ENCODE measurements at regions not wholly inside any gene's neighbourhood (a gene's known extent, or its start where the extent isn't known, plus 50 kb on each side); places are given as distances from the start of the nearest gene placed in this dataset.
A peak's percentile ranks its signal among the peaks of the same experiment; 100 is the strongest.

GRCh38 chr22:49056301-49056700, 771.4 kb downstream of the BRD1 start:
- no peaks in the 10 kb centered on the region for H3K27me3 ChIP-seq (replicated peaks; ENCODE audit: insufficient read depth)
- H3K9me3 ChIP-seq = no peaks in the 10 kb centered on the region
- no peak for ATAC-seq (ENCODE audit: insufficient number of reproducible peaks, low FRiP score, low read depth)
- H3K4me3 ChIP-seq = no peak overlapping the region
- no peaks in the 10 kb centered on the region for H3K36me3 ChIP-seq
- no peak for DNase-seq (ENCODE audit: low spot score)
- TF ChIP-seq, protein P1, sequence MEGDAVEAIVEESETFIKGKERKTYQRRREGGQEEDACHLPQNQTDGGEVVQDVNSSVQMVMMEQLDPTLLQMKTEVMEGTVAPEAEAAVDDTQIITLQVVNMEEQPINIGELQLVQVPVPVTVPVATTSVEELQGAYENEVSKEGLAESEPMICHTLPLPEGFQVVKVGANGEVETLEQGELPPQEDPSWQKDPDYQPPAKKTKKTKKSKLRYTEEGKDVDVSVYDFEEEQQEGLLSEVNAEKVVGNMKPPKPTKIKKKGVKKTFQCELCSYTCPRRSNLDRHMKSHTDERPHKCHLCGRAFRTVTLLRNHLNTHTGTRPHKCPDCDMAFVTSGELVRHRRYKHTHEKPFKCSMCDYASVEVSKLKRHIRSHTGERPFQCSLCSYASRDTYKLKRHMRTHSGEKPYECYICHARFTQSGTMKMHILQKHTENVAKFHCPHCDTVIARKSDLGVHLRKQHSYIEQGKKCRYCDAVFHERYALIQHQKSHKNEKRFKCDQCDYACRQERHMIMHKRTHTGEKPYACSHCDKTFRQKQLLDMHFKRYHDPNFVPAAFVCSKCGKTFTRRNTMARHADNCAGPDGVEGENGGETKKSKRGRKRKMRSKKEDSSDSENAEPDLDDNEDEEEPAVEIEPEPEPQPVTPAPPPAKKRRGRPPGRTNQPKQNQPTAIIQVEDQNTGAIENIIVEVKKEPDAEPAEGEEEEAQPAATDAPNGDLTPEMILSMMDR (IDR thresholded peaks at IDR 0.05) = no peak
- no peak overlapping the region for H3K27ac ChIP-seq
- no peaks in the 10 kb centered on the region for H3K4me1 ChIP-seq (ENCODE audit: control insufficient read depth in 1 of 2, low read depth in 2 of 2)

- Histone ChIP-seq H3K4me1 (ENCODE audit: control insufficient read depth in 1 of 2, low read depth in 2 of 2) (no peaks in the 10 kb centered on the region), H3K36me3 (no peaks in the 10 kb centered on the region), H3K4me3 (no peak overlapping the region), H3K27me3 (replicated peaks; ENCODE audit: insufficient read depth) (no peaks in the 10 kb centered on the region), H3K9me3 (no peaks in the 10 kb centered on the region), H3K27ac (no peak overlapping the region)
- TF ChIP-seq, protein P1 (IDR thresholded peaks at IDR 0.05) = no peak
- no peak for DNase-seq (ENCODE audit: low spot score)
- ATAC-seq (ENCODE audit: insufficient number of reproducible peaks, low FRiP score, low read depth) = no peak
Observed at GRCh38 chr22:49055406-49055805, 772.3 kb downstream of the BRD1 start.

DNA sequence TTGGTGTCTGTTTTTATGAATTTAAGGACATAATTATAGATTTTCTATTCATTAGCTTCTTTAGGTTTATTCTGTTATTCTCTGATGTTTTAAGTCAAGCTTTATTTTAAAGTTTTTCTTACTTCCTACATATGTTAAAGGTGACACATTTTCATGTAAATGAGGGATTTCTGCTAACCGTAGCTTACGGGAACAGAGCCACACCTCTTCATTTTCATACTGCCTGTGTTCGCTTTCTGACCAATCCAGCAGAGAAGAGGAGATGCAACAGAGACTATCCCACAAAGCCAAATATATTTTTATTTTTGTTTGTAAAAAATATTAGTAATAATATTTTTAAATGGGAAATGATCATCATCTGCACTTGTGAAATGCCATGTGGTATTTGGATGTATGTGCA, 774.1 kb downstream of the BRD1 start:
- ATAC-seq (ENCODE audit: insufficient number of reproducible peaks, low FRiP score, low read depth) (no peak), DNase-seq (ENCODE audit: low spot score) (no peak)
- H3K4me1 ChIP-seq (ENCODE audit: control insufficient read depth in 1 of 2, low read depth in 2 of 2) = no peaks in the 10 kb centered on the region
- H3K4me3 ChIP-seq = no peak overlapping the region
- TF ChIP-seq, protein P1 (IDR thresholded peaks at IDR 0.05) = no peak
- no peaks in the 10 kb centered on the region for H3K9me3 ChIP-seq
- H3K36me3 ChIP-seq = no peaks in the 10 kb centered on the region
- H3K27me3 ChIP-seq (replicated peaks; ENCODE audit: insufficient read depth) = no peaks in the 10 kb centered on the region
- no peak overlapping the region for H3K27ac ChIP-seq

- no peak for ATAC-seq (ENCODE audit: insufficient number of reproducible peaks, low FRiP score, low read depth)
- H3K9me3 ChIP-seq = no peaks in the 10 kb centered on the region
- TF ChIP-seq, protein P1 (IDR thresholded peaks at IDR 0.05) = no peak
- H3K4me1 ChIP-seq (ENCODE audit: control insufficient read depth in 1 of 2, low read depth in 2 of 2) = no peaks in the 10 kb centered on the region
- H3K27me3 ChIP-seq (replicated peaks; ENCODE audit: insufficient read depth) = no peaks in the 10 kb centered on the region
- no peak for DNase-seq (ENCODE audit: low spot score)
- H3K4me3 ChIP-seq = peak overlapping the region; percentile 56
- no peaks in the 10 kb centered on the region for H3K36me3 ChIP-seq
- no peak overlapping the region for H3K27ac ChIP-seq
Observed at GRCh38 chr22:49052560-49052959, 775.1 kb downstream of the BRD1 start.

GRCh38 chr22:49052023-49052538, 775.6 kb downstream of the BRD1 start:
- peak overlapping the region; percentile 56 for H3K4me3 ChIP-seq
- H3K36me3 ChIP-seq = no peaks in the 10 kb centered on the region
- TF ChIP-seq, protein P1 (IDR thresholded peaks at IDR 0.05) = no peak
- DNase-seq (ENCODE audit: low spot score) (no peak), ATAC-seq (ENCODE audit: insufficient number of reproducible peaks, low FRiP score, low read depth) (no peak)
- no peaks in the 10 kb centered on the region for H3K4me1 ChIP-seq (ENCODE audit: control insufficient read depth in 1 of 2, low read depth in 2 of 2)
- no peaks in the 10 kb centered on the region for H3K9me3 ChIP-seq
- no peak overlapping the region for H3K27ac ChIP-seq
- no peaks in the 10 kb centered on the region for H3K27me3 ChIP-seq (replicated peaks; ENCODE audit: insufficient read depth)
